ENCODE measurements at regions not wholly inside any gene's neighbourhood (a gene's known extent, or its start where the extent isn't known, plus 50 kb on each side); places are given as distances from the start of the nearest gene placed in this dataset.
"Not testable (repeated sequence)": the region's sequence is repeated elsewhere in the genome, so short reads cannot be mapped to it uniquely, and the experiment has no call there.

GRCh38 chr6:106739387-106739786, 110.0 kb downstream of the QRSL1 start:
- TF ChIP-seq ZNF274 (IDR thresholded peaks at IDR 0.05; ENCODE audit: low read depth, low read length), result no peak
- no peak overlapping the region for H3K4me3 ChIP-seq (ENCODE audit: low read length)

GRCh38 chr6:106736502-106736901, 107.1 kb downstream of the QRSL1 start:
- H3K4me3 ChIP-seq (ENCODE audit: low read length), result no peak overlapping the region
- no peak for TF ChIP-seq ZNF274 (IDR thresholded peaks at IDR 0.05; ENCODE audit: low read depth, low read length)

GRCh38 chr6:106735828-106736227, 106.5 kb downstream of the QRSL1 start:
- TF ChIP-seq ZNF274 (IDR thresholded peaks at IDR 0.05; ENCODE audit: low read depth, low read length), result no peak
- no peak overlapping the region for H3K4me3 ChIP-seq (ENCODE audit: low read length)

GRCh38 chr6:106735136-106735633, 105.8 kb downstream of the QRSL1 start:
- no peak overlapping the region for H3K4me3 ChIP-seq (ENCODE audit: low read length)
- TF ChIP-seq ZNF274 (IDR thresholded peaks at IDR 0.05; ENCODE audit: low read depth, low read length), result no peak

GRCh38 chr6:106733386-106733785, 104.0 kb downstream of the QRSL1 start:
- H3K4me3 ChIP-seq (ENCODE audit: low read length), result no peak overlapping the region
- no peak for TF ChIP-seq ZNF274 (IDR thresholded peaks at IDR 0.05; ENCODE audit: low read depth, low read length)

GRCh38 chr6:106732376-106732940, 103.1 kb downstream of the QRSL1 start:
- TF ChIP-seq ZNF274 (IDR thresholded peaks at IDR 0.05; ENCODE audit: low read depth, low read length), result no peak
- H3K4me3 ChIP-seq (ENCODE audit: low read length), result no peak overlapping the region

- no peak for TF ChIP-seq ZNF274 (IDR thresholded peaks at IDR 0.05; ENCODE audit: low read depth, low read length)
- H3K4me3 ChIP-seq (ENCODE audit: low read length), result no peak overlapping the region
These were observed 102.4 kb downstream of the QRSL1 start for GRCh38 chr6:106731843-106732160.

GRCh38 chr6:106731144-106731842, 101.9 kb downstream of the QRSL1 start:
- no peak for TF ChIP-seq ZNF274 (IDR thresholded peaks at IDR 0.05; ENCODE audit: low read depth, low read length)
- H3K4me3 ChIP-seq (ENCODE audit: low read length), result no peak overlapping the region

GRCh38 chr6:106730718-106731117, 101.3 kb downstream of the QRSL1 start:
- no peak for TF ChIP-seq ZNF274 (IDR thresholded peaks at IDR 0.05; ENCODE audit: low read depth, low read length)

GRCh38 chr6:106730264-106730663, 100.9 kb downstream of the QRSL1 start:
- TF ChIP-seq ZNF274 (IDR thresholded peaks at IDR 0.05; ENCODE audit: low read depth, low read length), result no peak
- H3K4me3 ChIP-seq (ENCODE audit: low read length), result no peak overlapping the region

More at GRCh38 chr6:106730718-106731117, 101.3 kb downstream of the QRSL1 start:
- no peak overlapping the region for H3K4me3 ChIP-seq (ENCODE audit: low read length)

GRCh38 chr6:106729841-106730240, 100.5 kb downstream of the QRSL1 start:
- TF ChIP-seq ZNF274 (IDR thresholded peaks at IDR 0.05; ENCODE audit: low read depth, low read length), result no peak
- H3K4me3 ChIP-seq (ENCODE audit: low read length), result no peak overlapping the region

GRCh38 chr6:106728296-106728870, 99.0 kb downstream of the QRSL1 start:
- no peak overlapping the region for H3K4me3 ChIP-seq (ENCODE audit: low read length)
- no peak for TF ChIP-seq ZNF274 (IDR thresholded peaks at IDR 0.05; ENCODE audit: low read depth, low read length)

- no peak overlapping the region for H3K4me3 ChIP-seq (ENCODE audit: low read length)
- TF ChIP-seq ZNF274 (IDR thresholded peaks at IDR 0.05; ENCODE audit: low read depth, low read length), result no peak
These were observed 98.2 kb downstream of the QRSL1 start for GRCh38 chr6:106727480-106728149.

- H3K4me3 ChIP-seq (ENCODE audit: low read length), result no peak overlapping the region
- no peak for TF ChIP-seq ZNF274 (IDR thresholded peaks at IDR 0.05; ENCODE audit: low read depth, low read length)
These were observed 95.5 kb downstream of the QRSL1 start for GRCh38 chr6:106724848-106725247.

- TF ChIP-seq ZNF274 (IDR thresholded peaks at IDR 0.05; ENCODE audit: low read depth, low read length), result no peak
These were observed 95.0 kb downstream of the QRSL1 start for GRCh38 chr6:106724337-106724736.

GRCh38 chr6:106723419-106723818, 94.0 kb downstream of the QRSL1 start:
- H3K4me3 ChIP-seq (ENCODE audit: low read length), result not testable (repeated sequence)

More at GRCh38 chr6:106724337-106724736, 95.0 kb downstream of the QRSL1 start:
- H3K4me3 ChIP-seq (ENCODE audit: low read length), result no peak overlapping the region

- H3K4me3 ChIP-seq (ENCODE audit: low read length), result not testable (repeated sequence)
These were observed 91.8 kb downstream of the QRSL1 start for GRCh38 chr6:106721189-106721588.

All from GM08714 (cell line).